GM12874 (cell line): ENCODE measurements at regions not wholly inside any gene's neighbourhood (a gene's known extent, or its start where the extent isn't known, plus 50 kb on each side); places are given as distances from the start of the nearest gene placed in this dataset.

Experiments used
- TF ChIP-seq, protein P1 (sequence below): IDR thresholded peaks from 2 replicates; pipeline ENCODE4 v1.5.1; 2011; ENCODE audit warnings: low read depth, mild to moderate bottlenecking, control low read depth, low read length, moderate library complexity; ENCODE audit not compliant: insufficient read depth

DNA sequence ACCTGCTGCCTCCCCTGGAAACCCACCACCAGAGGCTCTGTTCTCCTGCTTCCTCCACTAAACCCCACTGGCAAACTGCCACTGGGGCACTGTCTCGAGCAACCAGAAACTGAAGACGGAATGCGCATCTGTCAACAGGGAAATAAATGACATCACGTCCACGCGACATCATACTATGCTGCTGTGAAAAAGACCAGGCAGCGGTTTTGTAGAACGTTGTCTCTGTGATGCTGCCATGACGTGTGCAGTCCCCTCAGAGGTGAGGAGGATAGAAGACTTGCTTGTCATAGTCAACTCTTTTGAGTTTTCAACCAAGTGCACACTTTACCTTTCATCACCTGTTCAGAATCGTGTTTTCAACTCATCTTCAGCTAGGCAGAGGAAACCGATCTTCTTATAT lies 203.0 kb upstream of the IGF1R start:
- TF ChIP-seq, protein P1, sequence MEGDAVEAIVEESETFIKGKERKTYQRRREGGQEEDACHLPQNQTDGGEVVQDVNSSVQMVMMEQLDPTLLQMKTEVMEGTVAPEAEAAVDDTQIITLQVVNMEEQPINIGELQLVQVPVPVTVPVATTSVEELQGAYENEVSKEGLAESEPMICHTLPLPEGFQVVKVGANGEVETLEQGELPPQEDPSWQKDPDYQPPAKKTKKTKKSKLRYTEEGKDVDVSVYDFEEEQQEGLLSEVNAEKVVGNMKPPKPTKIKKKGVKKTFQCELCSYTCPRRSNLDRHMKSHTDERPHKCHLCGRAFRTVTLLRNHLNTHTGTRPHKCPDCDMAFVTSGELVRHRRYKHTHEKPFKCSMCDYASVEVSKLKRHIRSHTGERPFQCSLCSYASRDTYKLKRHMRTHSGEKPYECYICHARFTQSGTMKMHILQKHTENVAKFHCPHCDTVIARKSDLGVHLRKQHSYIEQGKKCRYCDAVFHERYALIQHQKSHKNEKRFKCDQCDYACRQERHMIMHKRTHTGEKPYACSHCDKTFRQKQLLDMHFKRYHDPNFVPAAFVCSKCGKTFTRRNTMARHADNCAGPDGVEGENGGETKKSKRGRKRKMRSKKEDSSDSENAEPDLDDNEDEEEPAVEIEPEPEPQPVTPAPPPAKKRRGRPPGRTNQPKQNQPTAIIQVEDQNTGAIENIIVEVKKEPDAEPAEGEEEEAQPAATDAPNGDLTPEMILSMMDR = no peak

DNA sequence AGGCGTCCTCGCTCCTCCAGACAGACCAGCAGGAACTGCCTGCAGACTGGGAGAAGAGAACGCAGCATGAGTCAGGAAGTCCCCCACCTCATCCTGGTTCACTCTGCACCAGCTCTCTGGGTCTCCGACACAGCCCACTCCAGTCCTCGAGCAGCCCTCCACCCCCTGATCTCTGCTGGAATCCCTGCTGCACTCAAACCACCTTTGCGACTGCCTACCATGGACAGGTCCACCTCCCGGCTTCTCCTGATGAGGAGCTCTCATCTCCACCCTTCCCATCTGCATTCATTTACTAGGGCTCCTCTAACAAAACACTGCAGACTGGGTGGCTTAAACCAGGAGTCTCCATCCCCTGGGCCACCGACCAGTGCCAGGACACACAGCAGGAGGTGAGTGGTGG lies 202.3 kb upstream of the IGF1R start:
- TF ChIP-seq, protein P1 = no peak

DNA sequence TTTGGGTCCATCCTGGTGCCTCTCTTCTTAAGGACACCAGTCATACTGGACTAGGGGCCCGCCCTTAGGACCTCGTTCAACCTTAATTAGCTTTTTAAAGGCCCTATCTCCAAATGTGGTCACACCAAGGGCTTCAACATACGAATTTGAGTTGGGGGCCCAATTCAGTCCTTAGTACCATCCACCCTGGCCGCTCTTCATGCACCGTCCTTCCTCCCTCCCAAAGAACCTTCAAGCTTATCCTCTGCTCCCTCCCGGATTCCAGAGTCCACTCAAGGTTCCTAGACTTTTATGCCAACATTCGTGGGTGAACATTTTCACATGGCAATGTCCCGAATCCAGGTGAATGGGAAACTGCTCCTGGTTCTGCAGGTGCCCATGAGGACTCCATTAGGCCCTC lies 201.3 kb upstream of the IGF1R start:
- TF ChIP-seq, protein P1 = no peak

DNA sequence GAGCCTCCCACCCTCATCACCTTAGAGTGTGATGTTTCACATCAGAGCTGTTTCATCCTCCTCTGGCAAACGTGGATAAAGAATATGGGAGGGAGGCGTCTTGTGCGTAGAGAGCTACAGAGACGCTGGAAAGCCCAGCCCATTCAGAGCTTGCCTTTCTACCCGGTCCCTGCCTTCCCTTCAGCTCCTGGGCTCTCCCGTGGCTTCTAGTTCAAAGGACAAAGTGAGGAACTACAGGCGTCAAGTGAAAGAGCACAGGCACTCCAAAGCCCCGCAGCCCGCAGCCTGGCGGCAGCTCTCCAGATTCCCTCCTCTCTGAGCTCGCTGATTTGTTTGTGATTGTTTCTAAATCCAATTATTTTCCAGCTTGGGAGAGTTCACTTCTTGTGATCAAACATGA lies 197.1 kb upstream of the IGF1R start:
- TF ChIP-seq, protein P1 = no peak

DNA sequence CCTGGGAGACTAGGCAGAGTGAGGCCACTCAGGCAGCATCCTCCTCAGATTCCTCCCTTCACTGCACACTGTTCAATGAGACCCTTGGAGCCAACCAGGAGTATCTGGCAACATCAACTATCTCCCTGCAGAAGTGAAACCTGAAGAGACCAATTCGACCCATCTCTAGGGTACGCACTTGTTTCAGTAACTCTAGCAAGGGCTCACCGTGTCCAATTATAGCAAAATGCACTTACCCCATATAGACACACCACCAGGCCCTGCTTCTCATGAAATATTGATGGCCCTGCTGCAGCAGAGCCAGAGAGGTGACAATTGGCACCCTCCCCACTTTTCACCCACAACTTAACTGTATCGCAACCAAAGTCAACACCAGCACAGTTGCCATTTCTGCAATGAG lies 196.1 kb upstream of the IGF1R start:
- TF ChIP-seq, protein P1 = no peak

DNA sequence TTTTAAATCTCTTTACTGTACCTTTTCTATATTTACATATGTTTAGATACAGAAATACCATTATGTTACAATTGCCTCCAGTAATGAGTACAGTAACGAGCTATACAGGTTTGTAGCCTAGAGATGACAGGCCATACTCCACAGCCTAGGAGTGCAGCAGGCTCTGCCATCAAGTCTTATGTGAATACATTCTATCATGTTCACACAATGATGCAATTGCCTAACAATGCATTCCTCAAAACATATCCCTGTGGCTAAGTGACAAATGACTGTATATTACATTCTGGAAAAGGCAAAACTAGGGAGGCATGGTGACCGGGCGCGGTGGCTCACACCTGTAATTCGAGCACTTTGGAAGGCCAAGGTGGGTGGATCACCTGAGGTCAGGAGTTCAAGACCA lies 192.4 kb upstream of the IGF1R start:
- TF ChIP-seq, protein P1 = no peak

DNA sequence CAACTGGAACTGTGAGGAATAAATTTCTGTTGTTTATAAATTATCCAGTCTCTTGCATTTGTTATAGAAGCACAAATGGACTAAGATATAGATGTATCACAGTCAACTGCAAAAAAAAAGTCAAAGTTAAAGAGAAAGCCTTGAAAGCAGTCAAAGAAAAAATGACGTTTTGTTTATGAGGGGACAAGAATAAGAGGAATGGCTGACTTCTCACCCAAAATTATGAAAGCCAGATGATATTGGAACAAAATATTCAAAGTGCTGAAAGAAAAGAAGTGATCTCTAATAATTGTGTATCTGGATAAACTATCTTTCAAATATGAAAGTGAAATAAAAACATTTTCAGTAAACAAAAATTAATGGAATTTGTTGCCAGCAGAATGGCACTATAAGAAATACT lies 171.8 kb upstream of the IGF1R start:
- TF ChIP-seq, protein P1 = no peak

DNA sequence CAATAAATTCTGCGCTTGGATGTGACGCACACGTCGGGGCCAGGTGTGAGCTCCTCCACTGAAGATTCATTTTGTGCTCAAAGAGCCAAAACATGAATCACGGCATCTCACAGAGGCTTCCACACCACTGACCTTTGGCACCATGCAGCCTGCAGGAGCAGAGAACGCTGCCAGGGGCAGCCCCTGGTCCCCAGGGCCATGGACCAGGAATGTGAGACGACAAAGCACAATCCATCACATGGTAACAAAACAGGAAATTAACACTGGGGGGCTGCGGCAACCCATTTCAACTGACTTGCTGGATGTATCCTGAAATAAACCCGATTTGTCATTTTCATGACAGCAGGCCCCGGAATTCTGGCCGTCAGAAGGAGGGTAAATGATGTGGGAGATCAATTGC lies 167.5 kb upstream of the IGF1R start:
- TF ChIP-seq, protein P1 = no peak
